Transverse colon (tissue), 4 donors: ENCODE measurements at regions not wholly inside any gene's neighbourhood (a gene's known extent, or its start where the extent isn't known, plus 50 kb on each side); places are given as distances from the start of the nearest gene placed in this dataset.

Experiments
- DNase-seq: peaks from one replicate; pipeline ENCODE4 v3.0.0-alpha.2; 2019
- H3K27ac ChIP-seq, 4 donors: fragments of 200-600 bp; sonication (generic); 2 replicates each; pipeline ENCODE4 v1.5.1; 2016 to 2018; ENCODE audit warnings: inconsistent platforms in 4 of 4
- H3K27me3 ChIP-seq: fragments of 200-600 bp; sonication (generic); 2 replicates; pipeline ENCODE4 v1.5.1; 2017; ENCODE audit warnings: inconsistent platforms
- H3K36me3 ChIP-seq, 4 donors: fragments of 200-600 bp; sonication (generic); 2 replicates each; pipeline ENCODE4 v1.5.1; 2017 to 2019; ENCODE audit warnings: inconsistent platforms in 4 of 4
- H3K4me1 ChIP-seq, 4 donors: fragments of 200-600 bp; sonication (generic); 2 replicates each; pipeline ENCODE4 v1.5.1; 2017 to 2020; ENCODE audit warnings: inconsistent platforms in 4 of 4
- H3K4me3 ChIP-seq, 4 donors: fragments of 200-600 bp; sonication (generic); 1 replicate in 1 of 4; 2 replicates in 3 of 4; pipeline versions ENCODE4 v1.5.1 to v1.6.1; 2017 to 2019; ENCODE audit warnings: inconsistent platforms in 4 of 4
- H3K9me3 ChIP-seq, 2 donors: fragments of 200-600 bp; sonication (generic); 2 replicates each; pipeline ENCODE4 v1.5.1; 2017 to 2019; ENCODE audit warnings: inconsistent platforms in 2 of 2
- EP300 ChIP-seq: sonication (generic); formaldehyde crosslinking; IDR thresholded peaks from one replicate; pipeline ENCODE4 v1.6.1; 2017; ENCODE audit warnings: antibody characterized with exemption, low read depth
- POLR2A ChIP-seq: fragments of 450-650 bp; IDR thresholded peaks from one replicate; pipeline ENCODE4 v1.6.1; 2016; ENCODE audit warnings: antibody characterized with exemption, mild to moderate bottlenecking, moderate library complexity
- POLR2AphosphoS5 ChIP-seq, 3 donors: sonication (generic); formaldehyde crosslinking; IDR thresholded peaks; one replicate each; pipeline ENCODE4 v1.6.1; 2016; ENCODE audit warnings: antibody characterized with exemption in 3 of 3
- WGBS, 2 donors: methylation state at CpG; one replicate each; pipeline ENCODE4 v1.1.5; 2018; ENCODE audit warnings: low coverage in 1 of 2; 5-methylcytosine and 5-hydroxymethylcytosine counted together
- in situ Hi-C, 4 donors: fragments of 200-750 bp; cut with MboI; loops; one replicate each; pipeline versions ENCODE4 v1.15.0 to v1.15.1; 2017; ENCODE audit warnings: low sequenced_read_pairs in 3 of 4, low pct_ligation_motif_present in 1 of 4, low pct_unique_long_range_greater_than_20kb in 1 of 4
- intact Hi-C: fragments of 100-400 bp; cut with DNase I; formaldehyde crosslinking; loops from one replicate; pipeline ENCODE4 v1.15.1; 2023; ENCODE audit warnings: low total_unique reads
- TF ChIP-seq, protein P1 (sequence below), 5 experiments: fragments of 200-600 bp in 3 of 5; fragments of 450-650 bp in 2 of 5; sonication (generic) in 3 of 5; IDR thresholded peaks; 1 replicate in 2 of 5; 2 replicates in 3 of 5; pipeline ENCODE4 v1.5.1; 2016 to 2017; ENCODE audit warnings: antibody characterized with exemption in 5 of 5, inconsistent platforms in 3 of 5, mild to moderate bottlenecking in 2 of 5, moderate library complexity in 1 of 5

GRCh38 chr15:94584833-94585244, 353.5 kb downstream of the MCTP2 start:
- peaks cover 6% of the 10 kb centered on the region for H3K27me3 ChIP-seq
- H3K27ac ChIP-seq, result no peak overlapping the region
- intact Hi-C loops, result no loop called here
- no peaks in the 10 kb centered on the region for H3K9me3 ChIP-seq
- H3K4me3 ChIP-seq, result no peak overlapping the region
- no peak for TF ChIP-seq POLR2A
- TF ChIP-seq, protein P1, sequence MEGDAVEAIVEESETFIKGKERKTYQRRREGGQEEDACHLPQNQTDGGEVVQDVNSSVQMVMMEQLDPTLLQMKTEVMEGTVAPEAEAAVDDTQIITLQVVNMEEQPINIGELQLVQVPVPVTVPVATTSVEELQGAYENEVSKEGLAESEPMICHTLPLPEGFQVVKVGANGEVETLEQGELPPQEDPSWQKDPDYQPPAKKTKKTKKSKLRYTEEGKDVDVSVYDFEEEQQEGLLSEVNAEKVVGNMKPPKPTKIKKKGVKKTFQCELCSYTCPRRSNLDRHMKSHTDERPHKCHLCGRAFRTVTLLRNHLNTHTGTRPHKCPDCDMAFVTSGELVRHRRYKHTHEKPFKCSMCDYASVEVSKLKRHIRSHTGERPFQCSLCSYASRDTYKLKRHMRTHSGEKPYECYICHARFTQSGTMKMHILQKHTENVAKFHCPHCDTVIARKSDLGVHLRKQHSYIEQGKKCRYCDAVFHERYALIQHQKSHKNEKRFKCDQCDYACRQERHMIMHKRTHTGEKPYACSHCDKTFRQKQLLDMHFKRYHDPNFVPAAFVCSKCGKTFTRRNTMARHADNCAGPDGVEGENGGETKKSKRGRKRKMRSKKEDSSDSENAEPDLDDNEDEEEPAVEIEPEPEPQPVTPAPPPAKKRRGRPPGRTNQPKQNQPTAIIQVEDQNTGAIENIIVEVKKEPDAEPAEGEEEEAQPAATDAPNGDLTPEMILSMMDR (IDR thresholded peaks at IDR 0.05), result no peak
- TF ChIP-seq EP300, result no peak
- no peak for TF ChIP-seq POLR2AphosphoS5 (IDR thresholded peaks at IDR 0.05)
- H3K36me3 ChIP-seq, result no peaks in the 10 kb centered on the region
- in situ Hi-C loops, result no loop called here
- 49 to 56% methylated on average over 6 to 11 of the region's 11 CpGs for WGBS, 2 donors
- no peak for DNase-seq
- no peaks in the 10 kb centered on the region for H3K4me1 ChIP-seq

- H3K27me3 ChIP-seq, result peaks cover 6% of the 10 kb centered on the region
- H3K9me3 ChIP-seq, result no peaks in the 10 kb centered on the region
- no peak for DNase-seq
- in situ Hi-C loops, result no loop called here
- H3K36me3 ChIP-seq, result no peaks in the 10 kb centered on the region
- H3K4me1 ChIP-seq, result no peaks in the 10 kb centered on the region
- TF ChIP-seq, protein P1 (IDR thresholded peaks at IDR 0.05), result no peak
- TF ChIP-seq EP300 (no peak), POLR2A (no peak), POLR2AphosphoS5 (IDR thresholded peaks at IDR 0.05) (no peak)
- H3K27ac ChIP-seq, result no peak overlapping the region
- intact Hi-C loops, result no loop called here
- no peak overlapping the region for H3K4me3 ChIP-seq
- 53 to 80% methylated on average over 1 to 3 of the region's 3 CpGs for WGBS, 2 donors
Measured at GRCh38 chr15:94586099-94586498, 354.7 kb downstream of the MCTP2 start.

- Histone ChIP-seq H3K9me3 (no peaks in the 10 kb centered on the region), H3K27ac (no peak overlapping the region), H3K27me3 (peaks cover 6% of the 10 kb centered on the region), H3K36me3 (no peaks in the 10 kb centered on the region), H3K4me3 (no peak overlapping the region), H3K4me1 (no peaks in the 10 kb centered on the region)
- no peak for DNase-seq
- 59 to 100% methylated on average over 1 to 2 of the region's 2 CpGs for WGBS, 2 donors
- no peak for TF ChIP-seq POLR2A
- TF ChIP-seq, protein P1 (IDR thresholded peaks at IDR 0.05), result no peak
- TF ChIP-seq POLR2AphosphoS5 (IDR thresholded peaks at IDR 0.05), result no peak
- TF ChIP-seq EP300, result no peak
- intact Hi-C loops, result no loop called here
- in situ Hi-C loops, result no loop called here
Measured at GRCh38 chr15:94587113-94587512, 355.8 kb downstream of the MCTP2 start.

DNA sequence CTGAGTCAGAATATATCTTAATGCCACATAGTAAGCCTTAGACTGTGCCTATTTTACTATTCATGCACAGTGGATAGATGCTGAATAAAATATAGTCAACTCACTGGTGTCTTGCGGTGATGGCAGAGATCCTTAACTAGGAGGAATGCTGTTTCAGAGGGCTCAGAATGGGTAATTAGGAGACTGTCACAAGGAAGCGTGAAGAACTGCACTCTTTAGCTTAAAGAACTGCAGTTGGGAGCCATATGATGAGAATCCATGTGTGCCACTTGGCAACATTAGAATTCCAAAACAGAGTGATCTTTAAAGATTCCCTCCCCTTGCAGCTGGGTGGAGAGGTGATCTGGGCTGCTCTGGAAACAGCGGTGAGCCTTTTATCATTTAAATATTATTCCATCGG, 357.6 kb downstream of the MCTP2 start:
- in situ Hi-C loops (no loop called here), intact Hi-C loops (no loop called here)
- TF ChIP-seq POLR2A (no peak), EP300 (no peak), POLR2AphosphoS5 (IDR thresholded peaks at IDR 0.05) (no peak)
- TF ChIP-seq, protein P1 (IDR thresholded peaks at IDR 0.05), result no peak
- no peak for DNase-seq
- Histone ChIP-seq H3K27me3 (no peaks in the 10 kb centered on the region), H3K36me3 (no peaks in the 10 kb centered on the region), H3K9me3 (no peaks in the 10 kb centered on the region), H3K4me1 (no peaks in the 10 kb centered on the region), H3K4me3 (no peak overlapping the region), H3K27ac (no peak overlapping the region)
- WGBS, 2 donors, result 86 to 87% methylated on average over 4 of the region's 4 CpGs
